KMS-11 (cell line): ENCODE measurements at regions not wholly inside any gene's neighbourhood (a gene's known extent, or its start where the extent isn't known, plus 50 kb on each side); places are given as distances from the start of the nearest gene placed in this dataset.

Experiments used
- H2AFZ ChIP-seq: fragments of 200-600 bp; sonication (generic); 2 replicates; pipeline ENCODE4 v1.6.1; 2016; ENCODE audit warnings: antibody characterized with exemption, mixed run types, low read depth
- H3K27ac ChIP-seq: fragments of 200-600 bp; sonication (generic); 2 replicates; pipeline ENCODE4 v1.6.1; 2016; ENCODE audit warnings: mild to moderate bottlenecking, mixed run types
- H3K27me3 ChIP-seq: fragments of 200-600 bp; sonication (generic); 2 replicates; pipeline ENCODE4 v1.6.1; 2017; ENCODE audit warnings: mild to moderate bottlenecking, low read depth, mixed run types, moderate library complexity; ENCODE audit not compliant: insufficient read depth
- H3K36me3 ChIP-seq: fragments of 200-600 bp; sonication (generic); 2 replicates; pipeline ENCODE4 v1.6.1; 2017; ENCODE audit warnings: mild to moderate bottlenecking, mixed run types; ENCODE audit not compliant: insufficient read depth
- H3K4me1 ChIP-seq: fragments of 200-600 bp; sonication (generic); 2 replicates; pipeline ENCODE4 v1.6.1; 2016; ENCODE audit warnings: mild to moderate bottlenecking, low read depth, mixed run types; ENCODE audit not compliant: poor library complexity, severe bottlenecking
- H3K4me2 ChIP-seq: fragments of 200-600 bp; sonication (generic); 2 replicates; pipeline ENCODE4 v1.7.0; 2016; ENCODE audit warnings: mild to moderate bottlenecking, mixed run types
- H3K4me3 ChIP-seq: fragments of 200-600 bp; sonication (generic); IDR thresholded peaks from 2 replicates; pipeline ENCODE4 v1.6.1; 2017; ENCODE audit warnings: low read depth, low read length, mixed read lengths; ENCODE audit not compliant: insufficient read depth
- H3K79me2 ChIP-seq: fragments of 200-600 bp; sonication (generic); 2 replicates; pipeline ENCODE4 v1.6.1; 2016; ENCODE audit warnings: low read depth, mixed run types; ENCODE audit not compliant: insufficient read depth
- H3K9ac ChIP-seq: fragments of 200-600 bp; sonication (generic); 2 replicates; pipeline ENCODE4 v1.6.1; 2016; ENCODE audit warnings: mild to moderate bottlenecking, mixed run types
- H4K20me1 ChIP-seq: fragments of 200-600 bp; sonication (generic); 2 replicates; pipeline ENCODE4 v1.6.1; 2016; ENCODE audit warnings: mild to moderate bottlenecking, mixed run types; ENCODE audit not compliant: insufficient read depth
- CTCF ChIP-seq: fragments of 200-600 bp; sonication (generic); conservative IDR thresholded peaks from 2 replicates; pipeline ENCODE4 v1.6.1; 2017; ENCODE audit warnings: low read depth, mild to moderate bottlenecking, antibody characterized with exemption, low read length, moderate library complexity, mixed read lengths

DNA sequence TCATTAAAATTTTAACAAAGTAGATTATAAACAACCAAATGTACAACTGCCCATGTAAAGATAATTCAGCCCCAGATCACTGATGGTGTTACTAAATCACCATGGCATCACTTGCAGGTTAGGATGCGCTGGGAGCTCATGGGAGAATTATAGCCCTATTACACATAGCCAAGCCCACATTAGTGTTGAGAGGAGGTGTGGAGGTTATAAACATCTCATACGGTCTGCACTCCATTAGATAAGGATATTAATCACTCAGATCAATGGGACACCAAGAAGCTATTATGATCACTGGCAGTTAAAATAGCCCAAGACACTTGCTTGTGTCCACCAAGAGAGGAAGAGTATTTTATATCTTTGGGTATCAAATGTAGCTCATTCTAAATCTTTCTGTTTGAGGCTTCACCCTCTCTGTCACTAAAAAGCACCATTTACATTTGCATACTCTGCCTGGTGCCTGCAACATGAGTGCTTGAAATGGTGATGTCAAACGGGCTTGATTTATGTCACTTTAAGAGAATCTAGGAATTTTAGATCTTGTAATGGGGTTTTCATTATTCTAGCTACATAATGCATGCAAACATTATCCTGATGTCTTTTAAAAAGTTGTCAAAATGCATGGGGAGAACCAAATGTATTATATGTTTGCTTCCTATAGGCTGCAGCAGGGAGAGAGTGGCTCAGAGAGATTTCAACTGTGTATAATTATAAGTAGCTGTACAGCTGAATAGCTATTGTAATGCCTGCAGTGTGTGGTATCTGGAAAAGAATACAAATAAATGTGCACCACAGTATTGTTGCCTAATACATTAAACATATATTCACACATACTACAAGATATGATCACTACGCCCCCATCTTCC lies 654.1 kb upstream of the MARCKS start:
- Histone ChIP-seq H3K9ac (no peak overlapping the region), H2AFZ (no peak overlapping the region), H3K4me1 (no peaks in the 10 kb centered on the region), H3K27me3 (no peaks in the 10 kb centered on the region), H3K4me2 (no peak overlapping the region), H3K79me2 (no peaks in the 10 kb centered on the region), H3K36me3 (no peaks in the 10 kb centered on the region), H3K4me3 (no peak overlapping the region), H4K20me1 (no peaks in the 10 kb centered on the region), H3K27ac (no peak overlapping the region)
- TF ChIP-seq CTCF, result no peak

DNA sequence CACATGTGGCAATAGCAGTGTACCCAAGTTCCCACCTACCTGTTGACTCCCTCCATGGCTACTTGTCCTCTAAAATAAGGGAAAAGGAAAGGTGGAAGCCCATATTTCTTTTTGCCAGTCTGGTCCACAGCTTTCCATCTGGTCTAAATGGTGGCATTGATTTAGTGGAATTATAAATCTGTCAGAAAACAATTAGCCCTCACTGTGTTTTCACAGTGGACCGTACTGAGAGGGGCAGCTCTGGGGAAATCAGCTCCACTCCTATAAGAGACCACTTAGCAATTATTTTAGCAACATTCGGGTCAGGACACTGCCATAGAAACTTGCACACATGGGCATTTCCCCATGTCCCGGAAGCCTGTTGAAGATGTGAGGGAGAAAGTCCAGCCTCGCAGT lies 653.4 kb upstream of the MARCKS start:
- Histone ChIP-seq H3K79me2 (no peaks in the 10 kb centered on the region), H3K9ac (no peak overlapping the region), H2AFZ (no peak overlapping the region), H3K36me3 (no peaks in the 10 kb centered on the region), H3K4me1 (no peaks in the 10 kb centered on the region), H3K4me3 (no peak overlapping the region), H3K4me2 (no peak overlapping the region), H4K20me1 (no peaks in the 10 kb centered on the region), H3K27me3 (no peaks in the 10 kb centered on the region), H3K27ac (no peak overlapping the region)
- no peak for TF ChIP-seq CTCF

DNA sequence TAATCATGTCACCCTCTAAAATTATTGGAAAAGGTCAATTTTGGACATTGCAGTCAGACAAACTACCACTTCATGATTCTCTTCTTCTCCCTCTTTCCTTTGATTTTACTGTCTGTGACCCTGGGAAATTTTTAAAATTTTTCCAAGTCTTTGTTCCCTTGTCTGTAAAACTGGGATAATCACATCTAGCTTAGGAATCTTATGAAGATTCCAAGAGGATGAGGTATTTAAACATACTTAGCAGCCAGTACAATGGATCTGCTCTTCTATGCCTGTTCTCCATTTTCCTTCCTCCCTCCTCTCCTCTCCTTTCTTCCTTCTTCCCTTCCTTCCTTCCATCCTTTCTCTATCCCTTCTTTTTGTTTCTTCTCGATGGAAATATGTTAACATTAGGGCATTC lies 651.6 kb upstream of the MARCKS start:
- H4K20me1 ChIP-seq, result no peaks in the 10 kb centered on the region
- H3K79me2 ChIP-seq, result no peaks in the 10 kb centered on the region
- H3K27me3 ChIP-seq, result no peaks in the 10 kb centered on the region
- no peak overlapping the region for H3K9ac ChIP-seq
- no peak for TF ChIP-seq CTCF
- no peak overlapping the region for H3K27ac ChIP-seq
- no peaks in the 10 kb centered on the region for H3K4me1 ChIP-seq
- no peak overlapping the region for H3K4me2 ChIP-seq
- H2AFZ ChIP-seq, result no peak overlapping the region
- no peak overlapping the region for H3K4me3 ChIP-seq
- no peaks in the 10 kb centered on the region for H3K36me3 ChIP-seq

DNA sequence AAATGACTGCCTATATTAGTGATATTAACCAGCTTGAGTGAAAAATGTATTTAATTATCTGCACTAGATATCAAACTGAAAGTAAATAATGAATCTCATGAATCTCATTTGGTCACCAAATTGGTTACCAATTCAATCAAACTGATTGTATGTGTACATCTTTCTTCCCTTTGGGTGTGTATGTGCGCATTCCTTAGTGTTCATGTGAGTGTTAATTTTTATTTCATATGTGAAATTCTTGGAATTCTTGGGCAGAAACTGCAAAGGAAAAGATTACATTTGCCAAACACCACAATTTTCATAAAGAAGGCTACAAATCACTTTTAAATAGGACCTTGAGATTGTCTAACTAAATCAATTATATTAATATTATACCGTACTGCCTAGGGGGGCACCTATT lies 648.4 kb upstream of the MARCKS start:
- H3K4me1 ChIP-seq, result no peaks in the 10 kb centered on the region
- no peaks in the 10 kb centered on the region for H3K79me2 ChIP-seq
- no peak for TF ChIP-seq CTCF
- no peaks in the 10 kb centered on the region for H3K27me3 ChIP-seq
- no peaks in the 10 kb centered on the region for H4K20me1 ChIP-seq
- no peak overlapping the region for H3K9ac ChIP-seq
- no peak overlapping the region for H3K27ac ChIP-seq
- no peak overlapping the region for H2AFZ ChIP-seq
- H3K4me2 ChIP-seq, result no peak overlapping the region
- no peak overlapping the region for H3K4me3 ChIP-seq
- no peaks in the 10 kb centered on the region for H3K36me3 ChIP-seq
